Astrocyte of the cerebellum (primary cell): ENCODE measurements at regions not wholly inside any gene's neighbourhood (a gene's known extent, or its start where the extent isn't known, plus 50 kb on each side); places are given as distances from the start of the nearest gene placed in this dataset.
"Not testable (repeated sequence)": the region's sequence is repeated elsewhere in the genome, so short reads cannot be mapped to it uniquely, and the experiment has no call there.

Experiments
- DNase-seq: peaks from one replicate; pipeline ENCODE4 v3.0.0-alpha.2; 2011; ENCODE audit warnings: low read depth
- H3K4me3 ChIP-seq: 2 replicates; pipeline ENCODE4 v1.5.1; 2011; ENCODE audit warnings: mild to moderate bottlenecking, low read depth, low read length, moderate library complexity
- in situ Hi-C: cut with HindIII; loops from 2 replicates; pipeline ENCODE4 v1.10.0; 2017; ENCODE audit warnings: low sequenced_read_pairs
- TF ChIP-seq, protein P1 (sequence below): IDR thresholded peaks from 2 replicates; pipeline ENCODE4 v1.5.1; 2012; ENCODE audit warnings: low read length, low read depth, moderate library complexity, mild to moderate bottlenecking; ENCODE audit errors: missing control alignments

DNA sequence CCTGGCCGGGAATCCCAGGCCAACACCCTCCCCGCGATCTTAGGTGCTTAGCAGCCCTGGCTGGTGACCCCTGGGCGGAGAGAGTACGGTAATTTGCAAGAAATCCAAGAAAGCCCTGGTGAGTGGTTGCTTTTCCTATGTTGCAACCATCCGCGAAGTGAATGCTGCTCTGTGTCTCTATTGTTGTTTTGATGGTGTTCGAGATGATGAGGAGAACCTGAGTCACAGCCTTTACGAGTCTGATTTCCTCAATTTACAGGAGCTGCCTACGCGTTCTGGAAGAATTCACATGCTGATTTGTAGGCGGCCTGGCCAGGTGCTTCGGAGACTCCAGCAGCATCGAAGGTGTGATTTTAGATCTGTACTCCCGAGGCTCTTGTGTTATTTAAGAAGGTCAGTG is 63.3 kb downstream of the TMEM235 start:
- no peak for DNase-seq
- H3K4me3 ChIP-seq = no peak overlapping the region
- in situ Hi-C loops = loop anchor here (5.0 kb wide), 1 partner anchor 48 kb away; no protein-coding TSS in a partner anchor
- TF ChIP-seq, protein P1, sequence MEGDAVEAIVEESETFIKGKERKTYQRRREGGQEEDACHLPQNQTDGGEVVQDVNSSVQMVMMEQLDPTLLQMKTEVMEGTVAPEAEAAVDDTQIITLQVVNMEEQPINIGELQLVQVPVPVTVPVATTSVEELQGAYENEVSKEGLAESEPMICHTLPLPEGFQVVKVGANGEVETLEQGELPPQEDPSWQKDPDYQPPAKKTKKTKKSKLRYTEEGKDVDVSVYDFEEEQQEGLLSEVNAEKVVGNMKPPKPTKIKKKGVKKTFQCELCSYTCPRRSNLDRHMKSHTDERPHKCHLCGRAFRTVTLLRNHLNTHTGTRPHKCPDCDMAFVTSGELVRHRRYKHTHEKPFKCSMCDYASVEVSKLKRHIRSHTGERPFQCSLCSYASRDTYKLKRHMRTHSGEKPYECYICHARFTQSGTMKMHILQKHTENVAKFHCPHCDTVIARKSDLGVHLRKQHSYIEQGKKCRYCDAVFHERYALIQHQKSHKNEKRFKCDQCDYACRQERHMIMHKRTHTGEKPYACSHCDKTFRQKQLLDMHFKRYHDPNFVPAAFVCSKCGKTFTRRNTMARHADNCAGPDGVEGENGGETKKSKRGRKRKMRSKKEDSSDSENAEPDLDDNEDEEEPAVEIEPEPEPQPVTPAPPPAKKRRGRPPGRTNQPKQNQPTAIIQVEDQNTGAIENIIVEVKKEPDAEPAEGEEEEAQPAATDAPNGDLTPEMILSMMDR = no peak

DNA sequence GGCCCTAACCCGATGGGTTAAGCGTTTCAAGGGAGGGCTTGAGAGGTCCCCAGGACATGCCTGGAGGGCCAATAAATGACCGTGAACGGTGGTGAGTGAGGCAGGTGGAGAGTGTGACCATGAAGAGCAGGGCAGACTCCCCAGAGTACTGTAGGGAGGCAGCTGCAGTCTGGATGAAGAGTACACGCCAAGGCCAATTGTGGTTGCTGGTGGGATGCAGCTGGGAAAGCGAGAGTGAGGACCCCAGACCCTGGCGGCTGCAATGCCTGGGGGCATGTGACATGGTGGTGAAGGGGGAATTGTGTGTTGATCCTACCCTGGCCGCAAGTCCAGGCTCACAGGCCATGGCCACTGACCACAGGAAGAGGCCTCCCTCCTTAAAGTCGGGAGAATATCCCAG is 62.9 kb downstream of the TMEM235 start:
- DNase-seq = no peak
- TF ChIP-seq, protein P1 = no peak
- in situ Hi-C loops = loop anchor here (5.0 kb wide), 1 partner anchor 48 kb away; no protein-coding TSS in a partner anchor
- H3K4me3 ChIP-seq = no peak overlapping the region

DNA sequence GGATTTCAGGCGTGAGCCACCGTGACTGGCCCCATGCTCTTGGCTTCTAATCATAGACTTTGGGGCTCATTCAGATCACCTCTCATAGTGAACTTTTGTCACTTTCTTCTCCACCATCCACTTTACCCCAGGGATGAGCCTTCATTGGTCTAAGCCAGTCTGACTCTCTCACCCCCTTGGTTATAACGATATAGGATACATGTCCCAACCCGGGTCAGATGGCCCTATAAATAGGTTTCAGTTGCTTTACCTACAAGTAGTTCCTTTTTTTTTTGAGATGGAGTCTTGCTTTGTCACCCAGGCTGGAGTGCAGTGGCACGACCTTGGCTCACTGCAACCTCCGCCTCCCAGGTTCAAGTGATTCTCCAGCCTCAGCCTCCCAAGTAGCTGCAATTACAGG is 61.7 kb downstream of the TMEM235 start:
- DNase-seq, H3K4me3 ChIP-seq: not testable (repeated sequence)
- in situ Hi-C loops = loop anchor here (5.0 kb wide), 1 partner anchor 49 kb away; no protein-coding TSS in a partner anchor

DNA sequence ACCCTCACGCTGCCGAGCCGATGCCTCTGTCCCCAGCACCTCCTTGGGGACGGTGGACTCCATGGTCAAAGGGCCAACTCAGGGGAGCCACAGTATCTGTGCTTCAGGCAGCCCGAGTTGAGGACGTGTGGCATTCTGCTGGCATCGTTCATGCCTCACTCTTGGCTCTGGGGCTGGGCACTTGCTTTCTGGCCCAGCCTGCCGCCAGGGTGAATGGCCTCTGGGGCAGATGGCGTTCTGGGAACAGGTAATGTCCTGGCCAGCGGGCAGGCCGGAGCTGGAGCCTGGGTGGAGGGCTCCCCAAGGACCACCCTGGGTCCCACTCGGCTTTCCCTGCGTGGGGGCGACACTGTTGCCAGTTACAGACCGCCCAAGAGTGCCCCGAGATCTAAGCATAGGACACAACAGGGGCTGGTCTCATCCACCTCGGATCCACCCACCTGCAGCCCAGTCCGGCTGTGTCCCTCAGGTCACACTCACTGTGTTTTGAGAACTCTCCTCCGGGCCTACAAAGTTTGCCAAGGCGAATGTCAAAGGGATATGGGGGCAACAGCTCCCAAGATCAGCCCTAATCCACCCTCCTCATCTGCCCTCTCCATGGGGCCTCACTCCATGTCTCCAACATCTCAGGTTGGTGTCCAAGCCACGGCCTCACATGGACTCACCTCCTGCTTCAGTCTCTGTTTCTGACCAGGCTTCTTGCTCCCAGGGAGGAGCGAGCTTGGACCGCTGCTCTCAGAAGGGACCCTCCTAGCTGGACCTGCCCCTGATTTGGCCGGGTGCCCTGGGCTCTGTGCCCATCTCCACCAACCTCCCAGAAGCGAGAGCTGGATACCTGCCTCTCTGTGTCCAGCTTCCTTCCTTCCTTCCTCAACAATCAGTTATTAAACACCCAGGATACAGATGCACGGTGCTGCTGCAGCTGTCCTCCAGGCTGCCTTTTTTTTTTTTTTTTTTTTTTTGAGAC is 60.8 kb downstream of the TMEM235 start:
- no peak for DNase-seq
- TF ChIP-seq, protein P1 = no peak
- in situ Hi-C loops = loop anchor here (5.0 kb wide), 1 partner anchor 50 kb away; no protein-coding TSS in a partner anchor

DNA sequence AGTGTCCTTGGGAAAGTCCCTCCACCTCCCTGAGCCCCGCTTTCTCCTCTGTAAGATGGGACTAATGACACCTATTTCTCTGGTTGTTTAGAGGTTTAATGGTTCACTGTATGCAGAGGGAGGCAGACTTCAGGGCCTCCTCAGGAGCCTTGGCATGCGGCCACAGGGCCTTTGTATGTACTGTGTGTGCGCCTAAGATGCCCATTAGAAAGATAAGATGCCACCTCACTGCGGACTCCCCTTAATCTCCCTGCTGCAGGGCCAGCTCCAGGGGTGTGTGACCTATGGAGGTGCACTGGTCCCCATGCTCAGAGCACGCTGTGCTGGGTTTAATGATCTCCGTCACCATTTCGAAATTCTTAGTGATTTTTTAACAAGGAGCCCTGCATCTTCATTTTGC is 59.3 kb downstream of the TMEM235 start:
- in situ Hi-C loops = loop anchor here (5.0 kb wide), 1 partner anchor 52 kb away; no protein-coding TSS in a partner anchor
- DNase-seq = no peak
- no peak overlapping the region for H3K4me3 ChIP-seq
- TF ChIP-seq, protein P1 = no peak

More for the DNA sequence above, 60.8 kb downstream of the TMEM235 start:
- no peak overlapping the region for H3K4me3 ChIP-seq
